Stimulated activated CD4-positive, alpha-beta T cell treated with anti-CD3 and anti-CD28 coated beads, TNF-alpha, amount 100 ng/mL, for 1 hour (primary cell): ENCODE measurements at regions not wholly inside any gene's neighbourhood (a gene's known extent, or its start where the extent isn't known, plus 50 kb on each side); places are given as distances from the start of the nearest gene placed in this dataset.

Experiments used
- DNase-seq, 3 donors: peaks; one replicate each; pipeline ENCODE4 v3.0.0-alpha.2; 2020; ENCODE audit warnings: low read depth in 3 of 3, low spot score in 1 of 3

- no peak for DNase-seq
Measured at GRCh38 chr20:59491884-59492283, 112.5 kb upstream of the PHACTR3 start.

DNA sequence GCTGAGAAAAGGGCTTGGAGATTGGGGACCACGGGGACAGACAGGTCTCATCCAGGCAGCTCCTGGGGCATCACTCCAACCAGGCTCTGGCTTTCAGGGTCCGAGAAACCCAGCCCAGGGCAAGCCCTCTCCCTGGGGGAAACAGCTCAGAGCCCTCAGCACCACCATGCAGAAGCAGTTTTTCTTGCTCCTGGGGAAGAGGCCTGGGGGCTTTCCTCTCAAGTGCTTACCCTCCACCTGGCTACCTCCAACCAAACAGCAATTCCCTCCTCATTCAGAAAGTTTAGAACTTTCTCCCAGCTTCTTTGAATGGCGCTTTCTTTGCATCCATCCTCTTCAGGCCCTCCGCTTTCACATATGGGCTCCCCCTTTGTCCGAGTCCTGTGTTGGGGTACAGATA, 110.4 kb upstream of the PHACTR3 start:
- no peak for DNase-seq

- DNase-seq: no peak
Measured at GRCh38 chr20:59495166-59495565, 109.2 kb upstream of the PHACTR3 start.

- peak; percentile 5 to 60 (median 35) for DNase-seq
Measured at GRCh38 chr20:59495894-59496510, 108.3 kb upstream of the PHACTR3 start.

DNA sequence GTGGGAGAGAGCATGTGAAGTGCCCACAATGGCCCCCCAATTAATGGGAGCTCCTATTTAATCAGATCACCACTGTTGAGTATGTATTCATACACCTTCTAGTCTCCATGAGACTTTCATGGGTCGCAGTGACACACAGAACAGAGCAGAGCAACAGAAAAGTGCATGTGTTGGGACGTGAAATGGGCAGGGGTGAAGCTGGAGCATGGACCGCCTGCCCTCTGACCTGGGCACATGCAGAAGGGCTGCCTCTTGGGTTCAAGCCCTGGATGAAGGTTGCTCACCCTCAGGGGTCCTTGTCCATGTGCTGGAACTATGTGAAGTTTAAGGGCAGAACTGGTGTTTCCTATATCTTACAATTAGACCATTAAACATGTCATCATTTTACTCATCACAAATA, 106.0 kb upstream of the PHACTR3 start:
- no peak for DNase-seq

GRCh38 chr20:59499863-59500262, 104.5 kb upstream of the PHACTR3 start:
- no peak for DNase-seq

GRCh38 chr20:59508729-59509128, 95.6 kb upstream of the PHACTR3 start:
- DNase-seq: no peak

GRCh38 chr20:59512651-59513050, 91.7 kb upstream of the PHACTR3 start:
- DNase-seq: no peak

- no peak for DNase-seq
Measured at GRCh38 chr20:59514554-59514953, 89.8 kb upstream of the PHACTR3 start.

DNA sequence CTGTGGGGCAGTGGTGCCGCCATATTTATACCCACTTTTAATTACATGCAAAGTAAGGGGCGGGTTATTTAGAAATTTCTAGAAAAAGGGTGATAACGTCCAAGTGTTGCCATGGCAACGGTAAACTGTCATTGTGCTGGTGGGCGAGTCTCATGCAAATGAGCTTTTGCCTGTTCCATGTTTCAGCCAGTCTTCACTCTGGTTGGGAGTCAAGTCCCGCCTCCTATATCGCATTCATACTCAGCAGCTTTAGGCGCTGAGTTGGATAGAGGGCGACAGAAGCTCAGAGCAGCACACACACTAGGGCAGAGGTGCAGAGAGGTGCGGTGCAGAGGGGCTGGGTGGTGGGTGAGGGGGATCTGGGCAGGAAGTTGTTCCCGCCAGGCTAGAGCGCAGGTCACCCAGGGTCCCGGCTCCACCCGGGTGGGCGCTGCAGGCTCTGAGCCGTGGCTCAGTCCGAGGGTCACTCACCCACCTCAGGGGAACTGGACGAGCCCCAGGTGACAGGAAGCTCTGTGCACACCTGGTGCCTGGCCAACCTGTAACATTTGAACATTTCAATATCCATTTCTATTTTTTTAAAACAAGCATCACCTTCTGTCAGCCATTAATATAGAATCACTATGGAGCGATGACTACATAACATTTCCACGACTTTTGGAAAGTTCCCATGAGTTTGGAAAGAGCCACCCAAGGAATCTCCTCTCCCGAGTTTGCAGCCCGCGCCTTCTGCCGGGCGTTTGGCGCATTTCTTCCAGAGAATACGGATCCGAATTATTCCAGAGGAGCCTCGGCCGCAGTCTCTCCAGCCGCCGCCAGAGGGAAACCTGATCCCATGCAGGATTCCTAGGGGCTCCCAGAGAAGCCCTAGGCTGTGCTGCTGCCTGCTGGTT, 89.1 kb upstream of the PHACTR3 start:
- no peak for DNase-seq

- DNase-seq: no peak
Measured at GRCh38 chr20:59515906-59516209, 88.5 kb upstream of the PHACTR3 start.

DNA sequence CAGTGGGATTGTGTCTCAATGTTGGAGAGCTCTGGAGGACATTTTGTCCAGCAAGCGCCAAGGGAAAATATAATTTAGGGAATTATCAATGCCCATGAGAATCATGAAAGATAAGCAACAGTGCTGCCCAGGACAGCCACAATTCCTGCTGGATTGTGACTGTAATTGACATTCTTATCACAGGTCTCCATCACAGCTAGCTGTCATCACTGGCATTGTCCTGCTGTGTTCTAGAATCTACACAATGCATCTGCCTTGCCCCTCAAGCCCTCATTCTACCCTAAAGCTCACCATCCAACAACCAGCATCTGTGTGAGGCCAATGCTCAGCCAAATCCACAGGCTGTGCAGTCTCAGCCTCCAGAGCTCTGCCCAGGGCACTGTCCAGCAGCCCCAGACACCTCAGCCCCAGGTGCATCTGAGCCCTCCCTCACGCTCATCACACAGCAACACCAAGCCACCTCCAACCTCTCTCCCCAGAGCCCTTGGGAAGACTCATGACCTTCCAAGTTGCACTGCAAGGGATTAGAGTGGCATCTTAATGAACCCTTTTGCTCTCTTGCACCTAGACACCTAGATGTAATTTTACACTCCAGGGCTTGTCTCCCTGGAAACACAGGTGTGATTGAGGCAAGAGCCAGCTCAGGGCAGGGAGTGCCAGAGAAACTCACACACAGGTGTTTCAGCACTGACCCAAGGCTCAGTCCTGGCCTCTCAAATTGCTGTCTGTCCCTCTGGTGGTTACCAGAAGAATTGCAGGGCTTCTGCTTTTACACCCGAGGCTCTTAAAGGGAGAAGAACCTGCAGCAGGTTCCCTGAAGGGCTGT, 85.2 kb upstream of the PHACTR3 start:
- DNase-seq: peak in 1 of 3 donors; percentile 2

GRCh38 chr20:59519707-59520014, 84.7 kb upstream of the PHACTR3 start:
- no peak for DNase-seq

DNA sequence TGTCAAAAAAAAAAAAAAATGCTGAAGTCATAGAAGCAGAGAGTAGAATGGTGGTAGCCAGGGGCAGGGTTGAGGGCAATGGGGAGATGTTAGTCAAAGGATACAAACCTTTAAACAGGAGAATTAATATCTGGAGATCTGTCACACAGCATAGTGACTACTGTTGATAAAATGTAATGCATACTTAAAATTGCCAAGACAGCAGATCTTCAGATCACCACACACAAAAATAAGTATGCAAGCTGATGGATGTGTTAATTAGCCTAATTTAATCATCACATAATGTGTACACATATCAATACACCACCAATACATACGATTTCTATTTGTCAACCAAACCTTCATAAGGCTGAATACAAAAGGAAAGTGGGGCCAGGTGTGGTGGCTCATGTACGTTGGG, 83.5 kb upstream of the PHACTR3 start:
- no peak for DNase-seq

GRCh38 chr20:59525500-59526241, 78.7 kb upstream of the PHACTR3 start:
- DNase-seq: no peak

- DNase-seq: no peak
Measured at GRCh38 chr20:59526242-59527225, 77.8 kb upstream of the PHACTR3 start.

DNA sequence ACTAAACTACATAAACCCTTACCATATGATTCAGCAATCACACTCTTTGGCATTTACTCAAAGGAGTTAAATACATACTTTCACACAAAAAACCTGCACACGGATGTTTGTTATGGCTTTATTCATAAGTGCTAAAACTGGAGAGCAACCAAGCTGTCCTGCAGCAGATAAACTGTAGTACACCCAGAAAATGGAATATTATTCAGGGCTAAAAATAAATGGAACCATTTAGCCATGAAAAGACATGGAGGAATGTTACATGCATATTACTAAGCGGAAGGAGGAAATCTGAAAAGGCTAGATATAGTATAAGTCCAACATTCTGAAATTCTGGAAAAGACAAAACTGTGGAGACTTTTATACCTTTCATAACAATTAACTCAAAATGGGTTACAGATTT, 73.6 kb upstream of the PHACTR3 start:
- DNase-seq: no peak

DNA sequence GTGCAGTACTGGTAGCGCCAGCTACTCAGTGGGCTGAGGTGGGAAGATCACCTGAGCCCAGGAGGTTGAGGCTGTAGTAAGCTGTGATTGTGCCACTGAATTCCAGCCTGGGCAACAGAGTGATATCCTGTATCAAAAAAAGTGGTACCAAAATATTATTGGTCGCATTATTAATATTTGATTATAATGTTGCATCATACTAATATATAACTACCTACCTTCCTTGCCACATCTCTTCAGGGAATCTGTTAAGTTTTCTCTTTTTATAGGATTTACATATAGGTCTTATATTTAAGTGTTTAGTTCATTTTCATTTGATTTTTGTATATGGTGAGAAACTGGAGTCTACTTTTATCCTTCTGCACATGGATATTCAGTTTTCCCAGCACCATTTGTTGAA, 66.3 kb upstream of the PHACTR3 start:
- no peak for DNase-seq

- DNase-seq: no peak
Measured at GRCh38 chr20:59547596-59547995, 56.7 kb upstream of the PHACTR3 start.
